NB4 (cell line): ENCODE measurements at regions not wholly inside any gene's neighbourhood (a gene's known extent, or its start where the extent isn't known, plus 50 kb on each side); places are given as distances from the start of the nearest gene placed in this dataset.

Experiments
- DNase-seq: peaks from one replicate; pipeline ENCODE4 v3.0.0; 2010; ENCODE audit warnings: low read depth
- H3K4me3 ChIP-seq: one replicate; pipeline ENCODE4 v1.5.1; 2011; ENCODE audit warnings: mild to moderate bottlenecking, low read depth, low read length, moderate library complexity
- CTCF ChIP-seq: IDR thresholded peaks from one replicate; pipeline ENCODE4 v1.5.1; 2012; ENCODE audit warnings: low read depth, low read length
- MAX ChIP-seq: IDR thresholded peaks from 2 replicates; pipeline ENCODE4 v1.6.1; 2011; ENCODE audit warnings: low read depth, low read length
- MYC ChIP-seq: IDR thresholded peaks from 2 replicates; pipeline ENCODE4 v1.6.1; 2011; ENCODE audit warnings: low read depth, low read length
- POLR2A ChIP-seq: IDR thresholded peaks from 2 replicates; pipeline ENCODE4 v1.6.1; 2011; ENCODE audit warnings: mild to moderate bottlenecking; ENCODE audit not compliant: insufficient read length; ENCODE audit errors: extremely low read depth

- DNase-seq: no peak
- no peak overlapping the region for H3K4me3 ChIP-seq
- no peak for TF ChIP-seq POLR2A
- no peak for TF ChIP-seq CTCF
- no peak for TF ChIP-seq MAX
- TF ChIP-seq MYC: no peak
Observed at GRCh38 chr7:67602246-67602887, 605.7 kb downstream of the TYW1 start.

GRCh38 chr7:67604461-67605386 is 608.1 kb downstream of the TYW1 start:
- DNase-seq: no peak
- TF ChIP-seq MAX (no peak), MYC (no peak), CTCF (no peak), POLR2A (no peak)

GRCh38 chr7:67608806-67609205 is 612.2 kb downstream of the TYW1 start:
- H3K4me3 ChIP-seq: no peak overlapping the region
- no peak for TF ChIP-seq MYC
- TF ChIP-seq CTCF: no peak
- no peak for TF ChIP-seq POLR2A
- no peak for TF ChIP-seq MAX

More at GRCh38 chr7:67604461-67605386, 608.1 kb downstream of the TYW1 start:
- H3K4me3 ChIP-seq: no peak overlapping the region

GRCh38 chr7:67610897-67611296 is 614.3 kb downstream of the TYW1 start:
- no peak for DNase-seq
- H3K4me3 ChIP-seq: no peak overlapping the region

More at GRCh38 chr7:67608806-67609205, 612.2 kb downstream of the TYW1 start:
- no peak for DNase-seq

GRCh38 chr7:67614843-67615242 is 618.2 kb downstream of the TYW1 start:
- H3K4me3 ChIP-seq: no peak overlapping the region
- no peak for DNase-seq
- TF ChIP-seq MAX (no peak), MYC (no peak), POLR2A (no peak), CTCF (no peak)

More at GRCh38 chr7:67610897-67611296, 614.3 kb downstream of the TYW1 start:
- TF ChIP-seq MYC: no peak

GRCh38 chr7:67616517-67616916 is 619.9 kb downstream of the TYW1 start:
- H3K4me3 ChIP-seq: no peak overlapping the region
- no peak for TF ChIP-seq MYC
- no peak for TF ChIP-seq CTCF
- TF ChIP-seq POLR2A: no peak
- no peak for TF ChIP-seq MAX
- DNase-seq: no peak
